HG02970 (cell line): ENCODE measurements at regions not wholly inside any gene's neighbourhood (a gene's known extent, or its start where the extent isn't known, plus 50 kb on each side); places are given as distances from the start of the nearest gene placed in this dataset.

Experiments
- ATAC-seq: cut with Tn5 transposase; IDR thresholded peaks from one replicate; pipeline ENCODE4 v1.9.1; 2021; ENCODE audit warnings: mild to moderate bottlenecking, moderate library complexity, moderate number of reproducible peaks; ENCODE audit not compliant: unreplicated experiment, low FRiP score

- no peak for ATAC-seq
These were observed 273.8 kb upstream of the CLNK start for GRCh38 chr4:10958226-10958856.

- no peak for ATAC-seq
These were observed 266.7 kb upstream of the CLNK start for GRCh38 chr4:10951306-10951705.

GRCh38 chr4:10949039-10949733 lies 264.6 kb upstream of the CLNK start:
- ATAC-seq: no peak

- no peak for ATAC-seq
These were observed 263.3 kb upstream of the CLNK start for GRCh38 chr4:10947898-10948297.

GRCh38 chr4:10944321-10944720 lies 259.8 kb upstream of the CLNK start:
- ATAC-seq: no peak

GRCh38 chr4:10942156-10942555 lies 257.6 kb upstream of the CLNK start:
- ATAC-seq: no peak

GRCh38 chr4:10929818-10930217 lies 245.2 kb upstream of the CLNK start:
- ATAC-seq: no peak

GRCh38 chr4:10925996-10926395 lies 241.4 kb upstream of the CLNK start:
- ATAC-seq: no peak

- no peak for ATAC-seq
These were observed 239.7 kb upstream of the CLNK start for GRCh38 chr4:10924274-10924673.

- ATAC-seq: no peak
These were observed 233.0 kb upstream of the CLNK start for GRCh38 chr4:10917566-10917965.

- ATAC-seq: no peak
These were observed 213.5 kb upstream of the CLNK start for GRCh38 chr4:10898072-10898471.

GRCh38 chr4:10897076-10897475 lies 212.5 kb upstream of the CLNK start:
- no peak for ATAC-seq

GRCh38 chr4:10893395-10893794 lies 208.8 kb upstream of the CLNK start:
- no peak for ATAC-seq

GRCh38 chr4:10891866-10892265 lies 207.3 kb upstream of the CLNK start:
- no peak for ATAC-seq

- no peak for ATAC-seq
These were observed 205.3 kb upstream of the CLNK start for GRCh38 chr4:10889819-10890218.

GRCh38 chr4:10879411-10880110 lies 195.0 kb upstream of the CLNK start:
- no peak for ATAC-seq

GRCh38 chr4:10878861-10879260 lies 194.3 kb upstream of the CLNK start:
- no peak for ATAC-seq

- no peak for ATAC-seq
These were observed 192.5 kb upstream of the CLNK start for GRCh38 chr4:10877076-10877475.

- ATAC-seq: no peak
These were observed 190.7 kb upstream of the CLNK start for GRCh38 chr4:10875144-10875799.

- ATAC-seq: no peak
These were observed 189.2 kb upstream of the CLNK start for GRCh38 chr4:10873809-10874208.

- no peak for ATAC-seq
These were observed 188.4 kb upstream of the CLNK start for GRCh38 chr4:10872833-10873517.
